ENCODE measurements at regions not wholly inside any gene's neighbourhood (a gene's known extent, or its start where the extent isn't known, plus 50 kb on each side); places are given as distances from the start of the nearest gene placed in this dataset.
A peak's percentile ranks its signal among the peaks of the same experiment; 100 is the strongest.

- TF ChIP-seq, protein P1, sequence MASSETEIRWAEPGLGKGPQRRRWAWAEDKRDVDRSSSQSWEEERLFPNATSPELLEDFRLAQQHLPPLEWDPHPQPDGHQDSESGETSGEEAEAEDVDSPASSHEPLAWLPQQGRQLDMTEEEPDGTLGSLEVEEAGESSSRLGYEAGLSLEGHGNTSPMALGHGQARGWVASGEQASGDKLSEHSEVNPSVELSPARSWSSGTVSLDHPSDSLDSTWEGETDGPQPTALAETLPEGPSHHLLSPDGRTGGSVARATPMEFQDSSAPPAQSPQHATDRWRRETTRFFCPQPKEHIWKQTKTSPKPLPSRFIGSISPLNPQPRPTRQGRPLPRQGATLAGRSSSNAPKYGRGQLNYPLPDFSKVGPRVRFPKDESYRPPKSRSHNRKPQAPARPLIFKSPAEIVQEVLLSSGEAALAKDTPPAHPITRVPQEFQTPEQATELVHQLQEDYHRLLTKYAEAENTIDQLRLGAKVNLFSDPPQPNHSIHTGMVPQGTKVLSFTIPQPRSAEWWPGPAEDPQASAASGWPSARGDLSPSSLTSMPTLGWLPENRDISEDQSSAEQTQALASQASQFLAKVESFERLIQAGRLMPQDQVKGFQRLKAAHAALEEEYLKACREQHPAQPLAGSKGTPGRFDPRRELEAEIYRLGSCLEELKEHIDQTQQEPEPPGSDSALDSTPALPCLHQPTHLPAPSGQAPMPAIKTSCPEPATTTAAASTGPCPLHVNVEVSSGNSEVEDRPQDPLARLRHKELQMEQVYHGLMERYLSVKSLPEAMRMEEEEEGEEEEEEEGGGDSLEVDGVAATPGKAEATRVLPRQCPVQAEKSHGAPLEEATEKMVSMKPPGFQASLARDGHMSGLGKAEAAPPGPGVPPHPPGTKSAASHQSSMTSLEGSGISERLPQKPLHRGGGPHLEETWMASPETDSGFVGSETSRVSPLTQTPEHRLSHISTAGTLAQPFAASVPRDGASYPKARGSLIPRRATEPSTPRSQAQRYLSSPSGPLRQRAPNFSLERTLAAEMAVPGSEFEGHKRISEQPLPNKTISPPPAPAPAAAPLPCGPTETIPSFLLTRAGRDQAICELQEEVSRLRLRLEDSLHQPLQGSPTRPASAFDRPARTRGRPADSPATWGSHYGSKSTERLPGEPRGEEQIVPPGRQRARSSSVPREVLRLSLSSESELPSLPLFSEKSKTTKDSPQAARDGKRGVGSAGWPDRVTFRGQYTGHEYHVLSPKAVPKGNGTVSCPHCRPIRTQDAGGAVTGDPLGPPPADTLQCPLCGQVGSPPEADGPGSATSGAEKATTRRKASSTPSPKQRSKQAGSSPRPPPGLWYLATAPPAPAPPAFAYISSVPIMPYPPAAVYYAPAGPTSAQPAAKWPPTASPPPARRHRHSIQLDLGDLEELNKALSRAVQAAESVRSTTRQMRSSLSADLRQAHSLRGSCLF (CRISPR knock-in tag; IDR thresholded peaks at IDR 0.05; ENCODE audit: borderline replicate concordance), result no peak
- peak; percentile 76; the same call in 1 of the 2 replicates for TF ChIP-seq ZKSCAN8 (CRISPR knock-in tag; IDR thresholded peaks at IDR 0.05; ENCODE audit: borderline replicate concordance)
- peak; percentile 59; the same call in 1 of the 2 replicates for TF ChIP-seq MIER3 (CRISPR knock-in tag; IDR thresholded peaks at IDR 0.05; ENCODE audit: borderline replicate concordance)
- TF ChIP-seq ZNF816 (CRISPR knock-in tag; IDR thresholded peaks at IDR 0.05; ENCODE audit: borderline replicate concordance), result 0 out of 2 replicates have a peak, but pooled peaks have one; percentile 38
- TF ChIP-seq HOXA7 (CRISPR knock-in tag; IDR thresholded peaks at IDR 0.05), result no peak
- no peak for TF ChIP-seq ZNF850 (CRISPR knock-in tag; conservative IDR thresholded peaks at IDR 0.05)
- no peak for TF ChIP-seq RAD51 (IDR thresholded peaks at IDR 0.05; ENCODE audit: borderline replicate concordance)
- no peak for TF ChIP-seq SIN3B (IDR thresholded peaks at IDR 0.05; ENCODE audit: low read length)
- TF ChIP-seq THYN1 (CRISPR knock-in tag; IDR thresholded peaks at IDR 0.05; ENCODE audit: borderline replicate concordance, low read depth), result no peak
- TF ChIP-seq KLF12 (CRISPR knock-in tag; IDR thresholded peaks at IDR 0.05; ENCODE audit: borderline replicate concordance), result peak; percentile 74; the same call in 1 of the 2 replicates
- TF ChIP-seq ZNF687 (CRISPR knock-in tag; IDR thresholded peaks at IDR 0.05), result peak; percentile 78
- TF ChIP-seq ZNF619 (CRISPR knock-in tag; IDR thresholded peaks at IDR 0.05), result 0 out of 2 replicates have a peak, but pooled peaks have one; percentile 32
- TF ChIP-seq ELF3 (CRISPR knock-in tag; IDR thresholded peaks at IDR 0.05), result peak; percentile 73
- TF ChIP-seq MEF2D (CRISPR knock-in tag; IDR thresholded peaks at IDR 0.05), result peak; percentile 92
- TF ChIP-seq FOXO1 (CRISPR knock-in tag; IDR thresholded peaks at IDR 0.05), result peak; percentile 97
- TF ChIP-seq TEAD3 (CRISPR knock-in tag; optimal IDR thresholded peaks at IDR 0.05; ENCODE audit: borderline replicate concordance), result peak; percentile 88
- TF ChIP-seq ZNF441 (CRISPR knock-in tag; IDR thresholded peaks at IDR 0.05; ENCODE audit: borderline replicate concordance), result peak; percentile 52; the same call in 1 of the 2 replicates
- 0 out of 2 replicates have a peak, but pooled peaks have one; percentile 42 for TF ChIP-seq KLF11 (CRISPR knock-in tag; IDR thresholded peaks at IDR 0.05)
- no peak for TF ChIP-seq ZBTB21 (CRISPR knock-in tag; IDR thresholded peaks at IDR 0.05)
- TF ChIP-seq TARDBP (CRISPR knock-in tag; IDR thresholded peaks at IDR 0.05), result peak; percentile 83
- peak; percentile 63; the same call in 1 of the 2 replicates for TF ChIP-seq GFI1 (CRISPR knock-in tag; IDR thresholded peaks at IDR 0.05; ENCODE audit: borderline replicate concordance)
- 0 out of 2 replicates have a peak, but pooled peaks have one; percentile 16 for TF ChIP-seq DRAP1 (CRISPR knock-in tag; IDR thresholded peaks at IDR 0.05)
These were observed 102.2 kb downstream of the ZNF92 start (continued) for GRCh38 chr7:65475734-65476319.
